SK-N-SH (cell line): ENCODE measurements at regions not wholly inside any gene's neighbourhood (a gene's known extent, or its start where the extent isn't known, plus 50 kb on each side); places are given as distances from the start of the nearest gene placed in this dataset.

Source experiments
- CTCF ChIA-PET: fragments of 300-600, 350-600 bp; formaldehyde crosslinking; extraction: SDS; loops from one replicate; lab custom pipeline; 2021; lab: Yijun Ruan, JAX
- POLR2A ChIA-PET: fragments of 350-600 bp; sonication (Branson Sonifier 250); formaldehyde crosslinking; extraction: SDS; loops from one replicate; lab custom pipeline; 2020; ENCODE audit warnings: antibody characterized with exemption, inconsistent platforms; lab: Yijun Ruan, JAX
- DNase-seq: peaks from one replicate; pipeline ENCODE4 v3.0.0; 2012
- H2AFZ ChIP-seq: fragments of 200-600 bp; sonication (generic); 2 replicates; pipeline ENCODE4 v1.8.1; 2016; ENCODE audit warnings: antibody characterized with exemption, mild to moderate bottlenecking, low read depth
- H3F3A ChIP-seq: fragments of 200-600 bp; sonication (generic); replicated peaks from 2 replicates; pipeline ENCODE3; 2016; ENCODE audit warnings: antibody characterized with exemption, mild to moderate bottlenecking; ENCODE audit not compliant: insufficient read depth
- H3K27ac ChIP-seq, 2 experiments: fragments of 200-500 bp in 1 of 2; fragments of 200-600 bp in 1 of 2; sonication (Bioruptor generic) in 1 of 2; sonication (generic), shearing (Covaris generic) in 1 of 2; 2 replicates each; pipeline versions ENCODE4 v1.5.1 to v1.6.1; 2014 to 2016; ENCODE audit warnings: low read depth in 2 of 2, inconsistent platforms in 1 of 2, low read length in 1 of 2, mild to moderate bottlenecking in 1 of 2, mixed read lengths in 1 of 2
- H3K27me3 ChIP-seq: fragments of 200-600 bp; sonication (generic), shearing (Covaris generic); 2 replicates; pipeline ENCODE4 v1.6.1; 2016; ENCODE audit warnings: mixed run types; ENCODE audit not compliant: insufficient read depth
- H3K36me3 ChIP-seq, 2 experiments: fragments of 200-500 bp in 1 of 2; fragments of 200-600 bp in 1 of 2; sonication (Bioruptor generic) in 1 of 2; sonication (generic) in 1 of 2; replicated peaks in 1 of 2; 2 replicates each; pipeline versions ENCODE3 to v1.5.1; 2014 to 2016; ENCODE audit warnings: low read length in 1 of 2, mild to moderate bottlenecking in 1 of 2; ENCODE audit not compliant: insufficient read depth in 2 of 2, control insufficient read depth in 1 of 2
- H3K4me1 ChIP-seq, 2 experiments: fragments of 200-500 bp in 1 of 2; fragments of 200-600 bp in 1 of 2; sonication (Bioruptor generic) in 1 of 2; sonication (generic), shearing (Covaris generic) in 1 of 2; 2 replicates each; pipeline versions ENCODE4 v1.5.1 to v1.6.1; 2014 to 2016; ENCODE audit warnings: low read depth in 1 of 2, low read length in 1 of 2, mixed run types in 1 of 2; ENCODE audit not compliant: insufficient read depth in 2 of 2, control insufficient read depth in 1 of 2
- H3K4me2 ChIP-seq: fragments of 200-600 bp; sonication (generic), shearing (Covaris generic); 2 replicates; pipeline ENCODE4 v1.6.1; 2017; ENCODE audit warnings: mixed run types
- H3K4me3 ChIP-seq, 2 experiments: fragments of 200-500 bp in 1 of 2; fragments of 200-600 bp in 1 of 2; sonication (Bioruptor generic) in 1 of 2; sonication (generic), shearing (Covaris generic) in 1 of 2; 2 replicates each; pipeline versions ENCODE4 v1.5.1 to v1.8.1; 2014 to 2016; ENCODE audit warnings: low read depth in 2 of 2, inconsistent platforms in 1 of 2, low read length in 1 of 2, mild to moderate bottlenecking in 1 of 2, mixed read lengths in 1 of 2, moderate library complexity in 1 of 2
- H3K79me2 ChIP-seq: fragments of 200-600 bp; sonication (generic); 2 replicates; pipeline ENCODE4 v1.8.1; 2017; ENCODE audit warnings: mild to moderate bottlenecking; ENCODE audit not compliant: insufficient read depth
- H3K9ac ChIP-seq: fragments of 200-600 bp; sonication (generic); 2 replicates; pipeline ENCODE4 v1.6.1; 2017; ENCODE audit warnings: mixed run types
- H3K9me2 ChIP-seq: fragments of 200-600 bp; sonication (generic); 2 replicates; pipeline ENCODE4 v1.6.1; 2017; ENCODE audit warnings: mixed run types
- H3K9me3 ChIP-seq: fragments of 200-600 bp; sonication (generic); 2 replicates; pipeline ENCODE4 v1.6.1; 2017; ENCODE audit warnings: mixed run types, mild to moderate bottlenecking, moderate library complexity
- H4K20me1 ChIP-seq: fragments of 200-600 bp; sonication (generic); 2 replicates; pipeline ENCODE4 v1.6.1; 2017; ENCODE audit warnings: mild to moderate bottlenecking, mixed run types; ENCODE audit not compliant: insufficient read depth
- CHD2 ChIP-seq: fragments of 150-350 bp; IDR thresholded peaks from 2 replicates; pipeline ENCODE4 v1.6.1; 2018; ENCODE audit warnings: low read length; ENCODE audit not compliant: partially characterized antibody
- ELF1 ChIP-seq: IDR thresholded peaks from 2 replicates; pipeline ENCODE4 v1.4.0; 2012
- EZH2phosphoT487 ChIP-seq: fragments of 200-600 bp; sonication (generic); IDR thresholded peaks from 2 replicates; pipeline ENCODE4 v1.6.1; 2017; ENCODE audit warnings: low read depth, mixed run types, mild to moderate bottlenecking, antibody characterized with exemption, moderate library complexity, borderline replicate concordance
- FOSL2 ChIP-seq: IDR thresholded peaks from 2 replicates; pipeline ENCODE4 v1.4.0; 2012; ENCODE audit warnings: low read depth, mild to moderate bottlenecking, moderate library complexity, borderline replicate concordance
- FOXJ3 ChIP-seq: sonication (generic); formaldehyde crosslinking; IDR thresholded peaks from 2 replicates; pipeline ENCODE4 v1.5.1; 2020; ENCODE audit warnings: mild to moderate bottlenecking, missing genetic modification reagents
- FOXM1 ChIP-seq: IDR thresholded peaks from 2 replicates; pipeline ENCODE4 v1.4.0; 2012; ENCODE audit warnings: low read depth, mild to moderate bottlenecking
- GATA2 ChIP-seq: sonication (generic); formaldehyde crosslinking; IDR thresholded peaks from 2 replicates; pipeline ENCODE4 v1.5.0; 2020; ENCODE audit warnings: mild to moderate bottlenecking, missing genetic modification reagents
- JUND ChIP-seq: IDR thresholded peaks from 2 replicates; pipeline ENCODE4 v1.4.0; 2012
- NFIC ChIP-seq: IDR thresholded peaks from 2 replicates; pipeline ENCODE4 v1.4.0; 2012; ENCODE audit warnings: borderline replicate concordance
- NRF1 ChIP-seq: IDR thresholded peaks from 2 replicates; pipeline ENCODE4 v1.6.1; 2012; ENCODE audit warnings: low read depth, mild to moderate bottlenecking, low read length
- POLR2AphosphoS5 ChIP-seq: IDR thresholded peaks from 2 replicates; pipeline ENCODE4 v1.6.1; 2012; ENCODE audit warnings: low read depth, low read length
- RAD21 ChIP-seq: IDR thresholded peaks from 2 replicates; pipeline ENCODE4 v1.6.1; 2012; ENCODE audit warnings: mild to moderate bottlenecking, low read length
- RXRA ChIP-seq: IDR thresholded peaks from 2 replicates; pipeline ENCODE4 v1.4.0; 2012; ENCODE audit warnings: low read depth, mild to moderate bottlenecking, borderline replicate concordance
- SIN3A ChIP-seq: IDR thresholded peaks from 2 replicates; pipeline ENCODE4 v1.6.1; 2012; ENCODE audit warnings: low read depth, mild to moderate bottlenecking, low read length, moderate library complexity, borderline replicate concordance
- SMC3 ChIP-seq: IDR thresholded peaks from 2 replicates; pipeline ENCODE4 v1.6.1; 2012; ENCODE audit warnings: low read depth, low read length, improper control_type of control experiment
- WGBS: methylation state at CpG from one replicate; pipeline ENCODE4 v1.1.6; 2017; ENCODE audit warnings: low lambda C conversion rate; 5-methylcytosine and 5-hydroxymethylcytosine counted together
- TF ChIP-seq, protein P1 (sequence below): IDR thresholded peaks from 2 replicates; pipeline ENCODE4 v1.6.1; 2012; ENCODE audit warnings: mild to moderate bottlenecking, low read depth, low read length, moderate library complexity
- TF ChIP-seq, protein P2 (sequence below): fragments of 200-600 bp; sonication (generic); IDR thresholded peaks from 2 replicates; pipeline ENCODE4 v1.6.1; 2017; ENCODE audit warnings: antibody characterized with exemption, mild to moderate bottlenecking, moderate library complexity
- TF ChIP-seq, protein P3 (sequence below): fragments of 150-350 bp; IDR thresholded peaks from 2 replicates; pipeline ENCODE4 v1.6.1; 2017; ENCODE audit warnings: antibody characterized with exemption, low read length, low read depth, borderline replicate concordance
- TF ChIP-seq, protein P4 (sequence below): IDR thresholded peaks from 2 replicates; pipeline ENCODE4 v1.4.0; 2012; ENCODE audit warnings: low read depth, borderline replicate concordance

DNA sequence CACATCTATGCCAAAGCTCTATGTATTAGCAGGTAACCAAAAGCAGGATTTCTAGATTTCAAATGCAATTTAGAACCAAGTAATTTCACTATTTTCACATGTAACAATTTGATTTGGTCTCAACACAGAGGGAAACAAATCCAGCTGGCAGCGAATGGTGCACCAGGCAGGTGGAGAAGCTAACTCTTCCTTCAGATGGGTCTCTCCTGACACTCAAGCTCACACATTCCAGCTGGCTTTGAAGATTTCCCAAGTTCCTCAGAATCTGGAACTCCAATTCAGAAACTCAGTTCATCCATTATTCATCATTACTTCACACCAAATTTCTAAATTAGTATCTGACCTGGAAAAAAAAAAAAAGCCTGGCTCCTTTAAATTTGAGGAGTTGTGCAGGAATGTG, 318.1 kb upstream of the NECTIN3 start:
- Histone ChIP-seq H3F3A (no peaks in the 10 kb centered on the region), H3K9ac (no peak overlapping the region), H3K4me2 (no peak overlapping the region), H3K4me3 (no peak overlapping the region), H2AFZ (no peak overlapping the region), H3K9me2 (no peaks in the 10 kb centered on the region), H3K27me3 (no peaks in the 10 kb centered on the region), H3K79me2 (no peaks in the 10 kb centered on the region), H3K27ac (no peak overlapping the region), H3K4me1 (no peaks in the 10 kb centered on the region), H3K9me3 (no peaks in the 10 kb centered on the region), H4K20me1 (no peaks in the 10 kb centered on the region), H3K36me3 (no peaks in the 10 kb centered on the region)
- CTCF ChIA-PET, result interaction anchor here (1.0 kb wide), 1 partner anchor 14 kb away, joined by 4 read pairs; no protein-coding TSS in a partner anchor
- 95% methylated on average over 1 of the region's 1 CpG for WGBS
- TF ChIP-seq CHD2, result no peak
- TF ChIP-seq, protein P1, sequence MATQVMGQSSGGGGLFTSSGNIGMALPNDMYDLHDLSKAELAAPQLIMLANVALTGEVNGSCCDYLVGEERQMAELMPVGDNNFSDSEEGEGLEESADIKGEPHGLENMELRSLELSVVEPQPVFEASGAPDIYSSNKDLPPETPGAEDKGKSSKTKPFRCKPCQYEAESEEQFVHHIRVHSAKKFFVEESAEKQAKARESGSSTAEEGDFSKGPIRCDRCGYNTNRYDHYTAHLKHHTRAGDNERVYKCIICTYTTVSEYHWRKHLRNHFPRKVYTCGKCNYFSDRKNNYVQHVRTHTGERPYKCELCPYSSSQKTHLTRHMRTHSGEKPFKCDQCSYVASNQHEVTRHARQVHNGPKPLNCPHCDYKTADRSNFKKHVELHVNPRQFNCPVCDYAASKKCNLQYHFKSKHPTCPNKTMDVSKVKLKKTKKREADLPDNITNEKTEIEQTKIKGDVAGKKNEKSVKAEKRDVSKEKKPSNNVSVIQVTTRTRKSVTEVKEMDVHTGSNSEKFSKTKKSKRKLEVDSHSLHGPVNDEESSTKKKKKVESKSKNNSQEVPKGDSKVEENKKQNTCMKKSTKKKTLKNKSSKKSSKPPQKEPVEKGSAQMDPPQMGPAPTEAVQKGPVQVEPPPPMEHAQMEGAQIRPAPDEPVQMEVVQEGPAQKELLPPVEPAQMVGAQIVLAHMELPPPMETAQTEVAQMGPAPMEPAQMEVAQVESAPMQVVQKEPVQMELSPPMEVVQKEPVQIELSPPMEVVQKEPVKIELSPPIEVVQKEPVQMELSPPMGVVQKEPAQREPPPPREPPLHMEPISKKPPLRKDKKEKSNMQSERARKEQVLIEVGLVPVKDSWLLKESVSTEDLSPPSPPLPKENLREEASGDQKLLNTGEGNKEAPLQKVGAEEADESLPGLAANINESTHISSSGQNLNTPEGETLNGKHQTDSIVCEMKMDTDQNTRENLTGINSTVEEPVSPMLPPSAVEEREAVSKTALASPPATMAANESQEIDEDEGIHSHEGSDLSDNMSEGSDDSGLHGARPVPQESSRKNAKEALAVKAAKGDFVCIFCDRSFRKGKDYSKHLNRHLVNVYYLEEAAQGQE, result no peak
- TF ChIP-seq GATA2, result no peak
- no peak for TF ChIP-seq RXRA
- no peak for TF ChIP-seq FOXM1
- TF ChIP-seq, protein P2, sequence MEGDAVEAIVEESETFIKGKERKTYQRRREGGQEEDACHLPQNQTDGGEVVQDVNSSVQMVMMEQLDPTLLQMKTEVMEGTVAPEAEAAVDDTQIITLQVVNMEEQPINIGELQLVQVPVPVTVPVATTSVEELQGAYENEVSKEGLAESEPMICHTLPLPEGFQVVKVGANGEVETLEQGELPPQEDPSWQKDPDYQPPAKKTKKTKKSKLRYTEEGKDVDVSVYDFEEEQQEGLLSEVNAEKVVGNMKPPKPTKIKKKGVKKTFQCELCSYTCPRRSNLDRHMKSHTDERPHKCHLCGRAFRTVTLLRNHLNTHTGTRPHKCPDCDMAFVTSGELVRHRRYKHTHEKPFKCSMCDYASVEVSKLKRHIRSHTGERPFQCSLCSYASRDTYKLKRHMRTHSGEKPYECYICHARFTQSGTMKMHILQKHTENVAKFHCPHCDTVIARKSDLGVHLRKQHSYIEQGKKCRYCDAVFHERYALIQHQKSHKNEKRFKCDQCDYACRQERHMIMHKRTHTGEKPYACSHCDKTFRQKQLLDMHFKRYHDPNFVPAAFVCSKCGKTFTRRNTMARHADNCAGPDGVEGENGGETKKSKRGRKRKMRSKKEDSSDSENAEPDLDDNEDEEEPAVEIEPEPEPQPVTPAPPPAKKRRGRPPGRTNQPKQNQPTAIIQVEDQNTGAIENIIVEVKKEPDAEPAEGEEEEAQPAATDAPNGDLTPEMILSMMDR, result no peak
- TF ChIP-seq ELF1, result no peak
- TF ChIP-seq, protein P3, sequence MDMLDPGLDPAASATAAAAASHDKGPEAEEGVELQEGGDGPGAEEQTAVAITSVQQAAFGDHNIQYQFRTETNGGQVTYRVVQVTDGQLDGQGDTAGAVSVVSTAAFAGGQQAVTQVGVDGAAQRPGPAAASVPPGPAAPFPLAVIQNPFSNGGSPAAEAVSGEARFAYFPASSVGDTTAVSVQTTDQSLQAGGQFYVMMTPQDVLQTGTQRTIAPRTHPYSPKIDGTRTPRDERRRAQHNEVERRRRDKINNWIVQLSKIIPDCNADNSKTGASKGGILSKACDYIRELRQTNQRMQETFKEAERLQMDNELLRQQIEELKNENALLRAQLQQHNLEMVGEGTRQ, result no peak
- TF ChIP-seq FOSL2, result no peak
- TF ChIP-seq, protein P4, sequence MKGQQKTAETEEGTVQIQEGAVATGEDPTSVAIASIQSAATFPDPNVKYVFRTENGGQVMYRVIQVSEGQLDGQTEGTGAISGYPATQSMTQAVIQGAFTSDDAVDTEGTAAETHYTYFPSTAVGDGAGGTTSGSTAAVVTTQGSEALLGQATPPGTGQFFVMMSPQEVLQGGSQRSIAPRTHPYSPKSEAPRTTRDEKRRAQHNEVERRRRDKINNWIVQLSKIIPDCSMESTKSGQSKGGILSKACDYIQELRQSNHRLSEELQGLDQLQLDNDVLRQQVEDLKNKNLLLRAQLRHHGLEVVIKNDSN, result no peak
- TF ChIP-seq RAD21, result no peak
- TF ChIP-seq SMC3, result no peak
- TF ChIP-seq FOXJ3 (CRISPR knock-in tag), result no peak
- no peak for TF ChIP-seq NRF1
- no peak for TF ChIP-seq EZH2phosphoT487
- no peak for TF ChIP-seq JUND
- no peak for TF ChIP-seq NFIC
- TF ChIP-seq POLR2AphosphoS5, result no peak
- TF ChIP-seq SIN3A, result no peak
- POLR2A ChIA-PET, result no interaction called here
- no peak for DNase-seq
